ENCODE measurements at regions not wholly inside any gene's neighbourhood (a gene's known extent, or its start where the extent isn't known, plus 50 kb on each side); places are given as distances from the start of the nearest gene placed in this dataset.

DNA sequence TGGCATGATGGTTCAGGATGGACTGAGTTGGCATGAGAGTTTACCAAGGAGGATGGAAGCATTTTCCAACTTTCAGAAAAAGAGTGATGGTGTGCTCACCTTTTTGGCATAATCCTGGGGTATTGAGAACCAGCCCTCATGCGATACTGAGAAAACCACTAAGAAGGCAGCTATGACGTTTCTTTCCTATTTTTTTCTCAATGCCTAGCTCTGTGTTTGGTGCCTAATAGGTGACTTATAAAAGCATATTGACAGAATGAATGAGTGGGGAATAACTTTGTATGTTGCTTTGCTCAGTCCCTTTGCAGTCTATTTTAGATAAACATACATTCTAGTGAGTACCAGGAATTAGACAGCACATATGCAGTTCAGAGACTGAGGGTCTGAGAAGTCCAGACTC, 816.3 kb downstream of the DHX35 start:
- POLR2A ChIA-PET (ENCODE audit: unreplicated experiment): no interaction called here

DNA sequence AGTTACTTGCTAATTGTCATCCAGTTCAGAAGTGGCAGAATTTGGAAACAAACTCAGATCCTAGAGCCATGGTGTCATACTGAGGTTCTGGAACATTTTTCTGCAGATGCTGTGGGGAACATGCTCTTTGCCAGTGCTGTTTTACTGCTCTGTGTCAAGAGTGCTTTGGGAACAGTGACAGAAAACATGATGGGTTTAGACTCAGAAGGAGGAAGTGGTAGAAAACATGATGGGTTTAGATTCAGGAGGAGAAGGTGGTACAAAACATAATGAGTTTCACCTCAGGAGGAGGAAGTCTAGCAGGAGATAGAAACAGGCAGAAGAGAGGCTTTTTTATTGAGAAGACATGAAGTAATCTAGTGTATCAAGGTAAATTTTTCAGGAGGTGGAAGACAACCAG, 815.5 kb downstream of the DHX35 start:
- no TSS peak for BruUV-seq (replicated peaks)
- no peak for DNase-seq
- no peaks in the 10 kb centered on the region for H3K9me2 ChIP-seq (ENCODE audit: insufficient read depth)
- no peaks in the 10 kb centered on the region for H3K27me3 ChIP-seq (ENCODE audit: insufficient read depth, low read depth)
- no peaks in the 10 kb centered on the region for H3K9me3 ChIP-seq (ENCODE audit: insufficient read depth, low read depth)
- no peak overlapping the region for H2AFZ ChIP-seq
- TF ChIP-seq, protein P1, sequence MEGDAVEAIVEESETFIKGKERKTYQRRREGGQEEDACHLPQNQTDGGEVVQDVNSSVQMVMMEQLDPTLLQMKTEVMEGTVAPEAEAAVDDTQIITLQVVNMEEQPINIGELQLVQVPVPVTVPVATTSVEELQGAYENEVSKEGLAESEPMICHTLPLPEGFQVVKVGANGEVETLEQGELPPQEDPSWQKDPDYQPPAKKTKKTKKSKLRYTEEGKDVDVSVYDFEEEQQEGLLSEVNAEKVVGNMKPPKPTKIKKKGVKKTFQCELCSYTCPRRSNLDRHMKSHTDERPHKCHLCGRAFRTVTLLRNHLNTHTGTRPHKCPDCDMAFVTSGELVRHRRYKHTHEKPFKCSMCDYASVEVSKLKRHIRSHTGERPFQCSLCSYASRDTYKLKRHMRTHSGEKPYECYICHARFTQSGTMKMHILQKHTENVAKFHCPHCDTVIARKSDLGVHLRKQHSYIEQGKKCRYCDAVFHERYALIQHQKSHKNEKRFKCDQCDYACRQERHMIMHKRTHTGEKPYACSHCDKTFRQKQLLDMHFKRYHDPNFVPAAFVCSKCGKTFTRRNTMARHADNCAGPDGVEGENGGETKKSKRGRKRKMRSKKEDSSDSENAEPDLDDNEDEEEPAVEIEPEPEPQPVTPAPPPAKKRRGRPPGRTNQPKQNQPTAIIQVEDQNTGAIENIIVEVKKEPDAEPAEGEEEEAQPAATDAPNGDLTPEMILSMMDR (conservative IDR thresholded peaks at IDR 0.05): no peak
- no peak for TF ChIP-seq EZH2 (IDR thresholded peaks at IDR 0.05; ENCODE audit: low read depth)
- POLR2A ChIA-PET (ENCODE audit: unreplicated experiment): no interaction called here
- H3K4me3 ChIP-seq: no peak overlapping the region
- no peaks in the 10 kb centered on the region for H3K79me2 ChIP-seq (ENCODE audit: low read depth)
- no peak overlapping the region for H3K4me2 ChIP-seq
- intact Hi-C loops (cut with micrococcal nuclease; ENCODE audit: unreplicated experiment): no loop called here
- no peaks in the 10 kb centered on the region for H3K4me1 ChIP-seq (replicated peaks; ENCODE audit: insufficient read depth)
- H3K36me3 ChIP-seq (ENCODE audit: low read depth): no peaks in the 10 kb centered on the region
- CTCF ChIA-PET: no interaction called here
- no peak overlapping the region for H3K27ac ChIP-seq
- H4K20me1 ChIP-seq (ENCODE audit: insufficient read depth): no peaks in the 10 kb centered on the region
- H3F3A ChIP-seq (ENCODE audit: insufficient read depth, low read depth): no peaks in the 10 kb centered on the region

More for the DNA sequence above, 816.3 kb downstream of the DHX35 start:
- Histone ChIP-seq H3K4me1 (replicated peaks; ENCODE audit: insufficient read depth) (no peaks in the 10 kb centered on the region), H3K4me2 (no peak overlapping the region), H3K36me3 (ENCODE audit: low read depth) (no peaks in the 10 kb centered on the region), H3K27ac (no peak overlapping the region), H3F3A (ENCODE audit: insufficient read depth, low read depth) (no peaks in the 10 kb centered on the region), H2AFZ (no peak overlapping the region), H3K4me3 (no peak overlapping the region), H3K79me2 (ENCODE audit: low read depth) (no peaks in the 10 kb centered on the region), H3K9me2 (ENCODE audit: insufficient read depth) (no peaks in the 10 kb centered on the region), H3K9me3 (ENCODE audit: insufficient read depth, low read depth) (no peaks in the 10 kb centered on the region), H3K27me3 (ENCODE audit: insufficient read depth, low read depth) (no peaks in the 10 kb centered on the region), H4K20me1 (ENCODE audit: insufficient read depth) (no peaks in the 10 kb centered on the region)
- intact Hi-C loops (cut with micrococcal nuclease; ENCODE audit: unreplicated experiment): no loop called here
- CTCF ChIA-PET: no interaction called here
- no TSS peak for BruUV-seq (replicated peaks)
- no peak for DNase-seq
- no peak for TF ChIP-seq EZH2 (IDR thresholded peaks at IDR 0.05; ENCODE audit: low read depth)
- TF ChIP-seq, protein P1 (conservative IDR thresholded peaks at IDR 0.05): no peak

DNA sequence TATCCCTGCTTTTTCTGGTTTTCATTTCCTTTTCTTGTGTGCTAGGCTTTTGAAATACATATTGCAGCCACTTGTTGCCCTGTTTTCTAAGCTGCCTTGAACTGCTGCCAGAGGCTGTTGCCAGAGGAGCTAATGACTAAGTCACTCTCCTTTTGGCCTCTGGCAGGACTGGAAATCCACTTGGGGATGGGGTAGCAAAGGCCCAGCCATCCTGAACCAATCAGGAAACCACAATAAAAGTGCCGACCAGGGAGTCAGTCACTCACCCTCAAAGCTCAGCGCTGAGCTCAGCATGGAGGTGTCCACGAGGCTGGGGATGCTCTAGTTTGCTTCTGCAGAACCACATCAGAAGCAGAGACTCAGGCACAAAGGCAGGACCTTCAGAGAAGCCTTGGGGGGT, 813.0 kb downstream of the DHX35 start:
- no peaks in the 10 kb centered on the region for H4K20me1 ChIP-seq (ENCODE audit: insufficient read depth)
- no peak for DNase-seq
- no peaks in the 10 kb centered on the region for H3K9me3 ChIP-seq (ENCODE audit: insufficient read depth, low read depth)
- H3K79me2 ChIP-seq (ENCODE audit: low read depth): no peaks in the 10 kb centered on the region
- H3K4me2 ChIP-seq: no peak overlapping the region
- no peaks in the 10 kb centered on the region for H3K4me1 ChIP-seq (replicated peaks; ENCODE audit: insufficient read depth)
- no peak overlapping the region for H3K27ac ChIP-seq
- H2AFZ ChIP-seq: no peak overlapping the region
- H3K27me3 ChIP-seq (ENCODE audit: insufficient read depth, low read depth): no peaks in the 10 kb centered on the region
- no peak for TF ChIP-seq EZH2 (IDR thresholded peaks at IDR 0.05; ENCODE audit: low read depth)
- TF ChIP-seq, protein P1 (conservative IDR thresholded peaks at IDR 0.05): no peak
- H3K36me3 ChIP-seq (ENCODE audit: low read depth): no peaks in the 10 kb centered on the region
- H3F3A ChIP-seq (ENCODE audit: insufficient read depth, low read depth): no peaks in the 10 kb centered on the region
- POLR2A ChIA-PET (ENCODE audit: unreplicated experiment): no interaction called here
- intact Hi-C loops (cut with micrococcal nuclease; ENCODE audit: unreplicated experiment): no loop called here
- CTCF ChIA-PET: no interaction called here
- no peaks in the 10 kb centered on the region for H3K9me2 ChIP-seq (ENCODE audit: insufficient read depth)
- no TSS peak for BruUV-seq (replicated peaks)
- no peak overlapping the region for H3K4me3 ChIP-seq
